GM10248 (cell line): ENCODE measurements at regions not wholly inside any gene's neighbourhood (a gene's known extent, or its start where the extent isn't known, plus 50 kb on each side); places are given as distances from the start of the nearest gene placed in this dataset.

ENCODE experiments used
- CTCF ChIA-PET: fragments of 300-600 bp; sonication (Branson Sonifier 250); formaldehyde crosslinking; extraction: SDS; loops from one replicate; lab custom pipeline; 2021; ENCODE audit warnings: antibody characterized with exemption; lab: Yijun Ruan, JAX
- POLR2A ChIA-PET: fragments of 350-650 bp; sonication (Branson Sonifier 250); formaldehyde crosslinking; extraction: SDS; loops from one replicate; lab custom pipeline; 2020; ENCODE audit warnings: antibody characterized with exemption; lab: Yijun Ruan, JAX
- DNase-seq: peaks from one replicate; pipeline ENCODE4 v3.0.0; 2012; ENCODE audit errors: extremely low spot score
- CTCF ChIP-seq: IDR thresholded peaks from 2 replicates; pipeline ENCODE4 v1.5.1; 2012; ENCODE audit warnings: mild to moderate bottlenecking, low read depth; ENCODE audit errors: extremely low read depth, missing control alignments, control extremely low read depth

DNA sequence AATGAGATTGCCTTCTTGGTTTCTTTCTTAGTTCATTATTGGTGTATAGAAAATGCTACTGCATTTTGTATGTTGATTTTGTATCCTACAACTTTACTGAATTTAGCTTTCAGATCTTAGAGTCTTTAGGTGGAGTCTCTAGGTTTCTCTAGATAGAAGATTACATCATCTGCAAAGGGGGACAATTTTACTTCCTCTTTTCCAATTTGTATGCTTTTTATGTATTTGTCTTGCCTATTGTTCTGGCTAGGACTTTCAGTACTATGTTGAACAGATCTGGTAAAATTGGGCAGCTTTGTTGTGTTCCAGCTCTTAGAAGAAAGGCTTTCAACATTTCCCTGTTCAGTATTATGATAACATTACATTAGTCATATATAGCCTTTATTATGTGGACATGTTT, 101.0 kb upstream of the SPRY2 start:
- TF ChIP-seq CTCF: no peak
- DNase-seq: no peak
- POLR2A ChIA-PET: no interaction called here
- CTCF ChIA-PET: interaction anchor here (1.0 to 1.5 kb wide), 2 partner anchors 34 to 95 kb away, joined by 3 to 4 read pairs; no protein-coding TSS in a partner anchor

- POLR2A ChIA-PET: no interaction called here
- TF ChIP-seq CTCF: no peak
Observed at GRCh38 chr13:80438521-80438920, 97.6 kb upstream of the SPRY2 start.

DNA sequence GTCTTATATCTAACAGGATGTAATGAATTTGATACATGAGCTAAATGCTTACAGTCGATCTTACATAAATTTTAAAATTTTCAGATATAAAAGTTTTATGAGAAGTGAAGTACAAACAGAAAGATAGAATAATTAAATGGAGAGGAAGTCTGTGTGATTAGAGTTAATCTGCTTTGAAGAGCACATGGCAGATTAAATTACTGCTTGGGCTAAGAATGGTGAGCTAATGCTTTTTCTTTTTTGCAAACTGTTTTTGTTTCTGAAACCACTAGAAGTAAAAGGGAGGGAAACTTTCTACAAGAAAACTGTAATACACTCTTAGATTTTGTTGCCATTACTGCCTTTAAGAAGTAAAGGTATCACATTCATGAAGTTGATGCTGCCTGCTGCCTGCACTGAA, 96.3 kb upstream of the SPRY2 start:
- DNase-seq: no peak
- CTCF ChIA-PET: interaction anchor here (0.8 to 1.3 kb wide), 5 partner anchors 9 to 53 kb away, joined by 3 to 5 read pairs (median 3); no protein-coding TSS in a partner anchor
- TF ChIP-seq CTCF: no peak
- POLR2A ChIA-PET: no interaction called here

More at GRCh38 chr13:80438521-80438920, 97.6 kb upstream of the SPRY2 start:
- DNase-seq: no peak
- CTCF ChIA-PET: no interaction called here

DNA sequence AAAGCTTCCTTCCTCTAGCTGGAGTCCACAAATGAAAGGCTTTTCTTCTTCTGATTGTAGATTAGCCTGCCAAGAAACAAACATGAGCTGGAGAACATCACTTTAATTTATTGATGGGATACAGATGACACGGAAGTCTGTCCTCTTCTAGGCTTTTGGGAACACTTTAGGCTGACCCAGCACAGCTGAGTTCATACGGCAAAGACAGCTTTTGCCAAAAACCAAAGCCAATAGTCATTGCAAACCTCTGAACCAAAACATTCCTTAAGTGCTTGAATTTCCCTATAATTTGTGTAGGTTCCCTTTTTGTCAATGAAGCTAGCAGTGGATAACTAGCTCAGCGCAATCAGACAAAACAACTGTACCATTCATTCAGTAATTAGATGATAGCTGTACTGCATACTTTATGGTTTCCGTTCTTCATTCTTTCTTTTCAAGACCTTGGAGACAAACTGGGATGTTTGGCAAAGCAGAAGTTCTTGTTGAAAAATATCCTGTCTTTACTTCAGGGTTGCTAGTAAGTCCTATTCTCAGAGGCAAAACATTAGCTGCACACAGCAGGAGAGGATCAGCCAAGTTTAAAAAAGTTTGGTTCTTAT, 95.7 kb upstream of the SPRY2 start:
- no peak for DNase-seq
- POLR2A ChIA-PET: no interaction called here
- CTCF ChIA-PET: interaction anchor here (0.8 to 1.4 kb wide), 6 partner anchors 13 to 94 kb away, joined by 3 to 5 read pairs (median 4); no protein-coding TSS in a partner anchor
- no peak for TF ChIP-seq CTCF

GRCh38 chr13:80430561-80430960, 89.6 kb upstream of the SPRY2 start:
- no peak for TF ChIP-seq CTCF
- ChIA-PET CTCF (no interaction called here), POLR2A (no interaction called here)
- DNase-seq: no peak

DNA sequence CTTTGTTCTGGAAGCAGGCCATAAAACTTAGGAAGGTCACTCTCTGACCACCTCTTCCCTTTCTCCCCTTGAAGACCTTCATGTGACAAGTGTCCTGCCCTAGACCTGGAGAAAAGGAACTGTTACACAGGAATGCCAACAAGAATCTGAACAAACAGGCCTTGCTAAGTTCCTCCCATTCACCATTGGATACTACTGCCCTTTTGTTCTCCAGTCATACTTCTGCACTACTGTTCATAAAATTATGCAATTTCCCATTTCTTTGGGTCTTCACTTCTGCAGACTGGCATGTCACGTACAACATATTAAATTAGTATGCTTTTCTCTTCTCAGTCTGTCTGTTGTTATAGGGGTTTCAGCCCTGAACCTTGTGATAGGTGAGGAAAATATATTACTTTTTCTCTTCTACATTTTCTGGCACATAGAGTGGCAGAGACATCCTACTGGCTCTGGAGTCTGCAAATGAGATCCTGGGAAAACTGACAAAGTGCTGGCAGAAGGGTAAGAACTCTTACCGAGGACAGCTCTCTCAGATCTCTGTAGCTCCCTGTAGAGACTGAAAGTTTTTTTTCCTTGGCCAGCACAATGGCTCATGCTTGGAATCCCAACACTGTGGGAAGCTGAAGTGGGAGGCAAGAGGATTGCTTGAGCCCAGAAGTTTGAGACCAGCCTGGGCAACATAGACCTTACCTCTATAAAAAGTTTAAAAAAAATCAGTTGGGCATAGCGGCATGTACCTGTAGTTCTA, 87.6 kb upstream of the SPRY2 start:
- DNase-seq: no peak

More for the DNA sequence above, 87.6 kb upstream of the SPRY2 start:
- TF ChIP-seq CTCF: no peak
- ChIA-PET POLR2A (no interaction called here), CTCF (interaction anchor here (0.8 kb wide), 1 partner anchor 9 kb away, joined by 3 read pairs; no protein-coding TSS in a partner anchor)
